HCT116 (cell line): ENCODE measurements at regions not wholly inside any gene's neighbourhood (a gene's known extent, or its start where the extent isn't known, plus 50 kb on each side); places are given as distances from the start of the nearest gene placed in this dataset.

Experiments
- CEBPB ChIP-seq: IDR thresholded peaks from 2 replicates; pipeline ENCODE4 v1.6.1; 2012; ENCODE audit warnings: low read depth
- CTCF ChIP-seq, 3 experiments: fragments of 200-600 bp in 1 of 3; sonication (generic) in 1 of 3; IDR thresholded peaks in 2 of 3; conservative IDR thresholded peaks in 1 of 3; 2 replicates each; pipeline ENCODE4 v1.5.1; 2012 to 2017; ENCODE audit warnings: low read depth in 2 of 3, low read length in 2 of 3, antibody characterized with exemption in 1 of 3, borderline replicate concordance in 1 of 3, control low read depth in 1 of 3, mild to moderate bottlenecking in 1 of 3, mixed read lengths in 1 of 3, mixed run types in 1 of 3, moderate library complexity in 1 of 3; ENCODE audit not compliant: insufficient read depth in 1 of 3
- EZH2 ChIP-seq: fragments of 200-600 bp; sonication (generic); IDR thresholded peaks from 2 replicates; pipeline ENCODE4 v1.6.1; 2017; ENCODE audit warnings: antibody characterized with exemption, mixed run types
- EZH2phosphoT487 ChIP-seq: fragments of 200-600 bp; IDR thresholded peaks from 2 replicates; pipeline ENCODE4 v1.6.1; 2018; ENCODE audit warnings: antibody characterized with exemption, borderline replicate concordance
- POLR2A ChIP-seq: IDR thresholded peaks from 2 replicates; pipeline ENCODE4 v1.7.0; 2011; ENCODE audit warnings: borderline replicate concordance; ENCODE audit not compliant: insufficient read depth, insufficient read length; ENCODE audit errors: extremely low read depth
- TCF7L2 ChIP-seq: IDR thresholded peaks from 2 replicates; pipeline ENCODE4 v1.7.0; 2011; ENCODE audit warnings: borderline replicate concordance, inconsistent platforms; ENCODE audit not compliant: insufficient read depth, insufficient read length; ENCODE audit errors: extremely low read depth
- YY1 ChIP-seq: IDR thresholded peaks from 2 replicates; pipeline ENCODE4 v1.6.1; 2011; ENCODE audit warnings: low read length, low read depth, moderate library complexity, mild to moderate bottlenecking; ENCODE audit not compliant: insufficient replicate concordance; ENCODE audit errors: extremely low read depth
- TF ChIP-seq, protein P1 (sequence below): IDR thresholded peaks from 2 replicates; pipeline ENCODE4 v1.6.1; 2012
- TF ChIP-seq, protein P2 (sequence below): IDR thresholded peaks from 2 replicates; pipeline ENCODE4 v1.6.1; 2012
- TF ChIP-seq, protein P3 (sequence below): IDR thresholded peaks from 2 replicates; pipeline ENCODE4 v1.6.1; 2011; ENCODE audit warnings: mild to moderate bottlenecking, low read length, moderate library complexity; ENCODE audit not compliant: insufficient replicate concordance; ENCODE audit errors: extremely low read depth

- TF ChIP-seq, protein P1, sequence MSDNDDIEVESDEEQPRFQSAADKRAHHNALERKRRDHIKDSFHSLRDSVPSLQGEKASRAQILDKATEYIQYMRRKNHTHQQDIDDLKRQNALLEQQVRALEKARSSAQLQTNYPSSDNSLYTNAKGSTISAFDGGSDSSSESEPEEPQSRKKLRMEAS = no peak
- TF ChIP-seq YY1 (no peak), CTCF (IDR thresholded peaks at IDR 0.05 in 2 of 3, conservative IDR thresholded peaks at IDR 0.05 in 1 of 3; ENCODE audit: borderline replicate concordance in 1 of 3, insufficient read depth in 1 of 3, low read depth in 2 of 3, low read length in 2 of 3) (no peak), EZH2 (no peak), POLR2A (no peak), TCF7L2 (no peak), EZH2phosphoT487 (no peak), CEBPB (no peak)
- TF ChIP-seq, protein P2, sequence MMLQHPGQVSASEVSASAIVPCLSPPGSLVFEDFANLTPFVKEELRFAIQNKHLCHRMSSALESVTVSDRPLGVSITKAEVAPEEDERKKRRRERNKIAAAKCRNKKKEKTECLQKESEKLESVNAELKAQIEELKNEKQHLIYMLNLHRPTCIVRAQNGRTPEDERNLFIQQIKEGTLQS = no peak
- TF ChIP-seq, protein P3, sequence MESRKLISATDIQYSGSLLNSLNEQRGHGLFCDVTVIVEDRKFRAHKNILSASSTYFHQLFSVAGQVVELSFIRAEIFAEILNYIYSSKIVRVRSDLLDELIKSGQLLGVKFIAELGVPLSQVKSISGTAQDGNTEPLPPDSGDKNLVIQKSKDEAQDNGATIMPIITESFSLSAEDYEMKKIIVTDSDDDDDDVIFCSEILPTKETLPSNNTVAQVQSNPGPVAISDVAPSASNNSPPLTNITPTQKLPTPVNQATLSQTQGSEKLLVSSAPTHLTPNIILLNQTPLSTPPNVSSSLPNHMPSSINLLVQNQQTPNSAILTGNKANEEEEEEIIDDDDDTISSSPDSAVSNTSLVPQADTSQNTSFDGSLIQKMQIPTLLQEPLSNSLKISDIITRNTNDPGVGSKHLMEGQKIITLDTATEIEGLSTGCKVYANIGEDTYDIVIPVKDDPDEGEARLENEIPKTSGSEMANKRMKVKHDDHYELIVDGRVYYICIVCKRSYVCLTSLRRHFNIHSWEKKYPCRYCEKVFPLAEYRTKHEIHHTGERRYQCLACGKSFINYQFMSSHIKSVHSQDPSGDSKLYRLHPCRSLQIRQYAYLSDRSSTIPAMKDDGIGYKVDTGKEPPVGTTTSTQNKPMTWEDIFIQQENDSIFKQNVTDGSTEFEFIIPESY = no peak
These were observed 110.1 kb downstream of the RPL27A start for GRCh38 chr11:8792710-8793109.
